Caco-2 (cell line): ENCODE measurements at regions not wholly inside any gene's neighbourhood (a gene's known extent, or its start where the extent isn't known, plus 50 kb on each side); places are given as distances from the start of the nearest gene placed in this dataset.
A peak's percentile ranks its signal among the peaks of the same experiment; 100 is the strongest.

Experiments
- BruUV-seq: library from RNA; stranded (reverse); fragments of 400-500 nt; replicated peaks from 2 replicates; lab custom pipeline; 2021; lab: Mats Ljungman, UMichigan
- CTCF ChIA-PET: fragments of 300-600 bp; sonication (Branson Sonifier 250); formaldehyde crosslinking; loops from one replicate; lab custom pipeline; 2022; ENCODE audit warnings: antibody characterized with exemption; lab: Charles Lee
- POLR2A ChIA-PET: fragments of 300-600 bp; sonication (Branson Sonifier 250); formaldehyde crosslinking; loops from one replicate; lab custom pipeline; 2022; ENCODE audit warnings: antibody characterized with exemption; lab: Charles Lee
- DNase-seq, 2 experiments: peaks; one replicate each; pipeline versions ENCODE4 v3.0.0 to v3.0.0-alpha.2; 2020 to 2022
- H3K27me3 ChIP-seq: replicated peaks from 2 replicates; pipeline ENCODE4 v1.6.0; 2011; ENCODE audit warnings: low read length; ENCODE audit not compliant: control insufficient read depth, insufficient read depth
- H3K36me3 ChIP-seq: 2 replicates; pipeline ENCODE4 v1.5.1; 2011; ENCODE audit warnings: low read length; ENCODE audit not compliant: control insufficient read depth, insufficient read depth
- H3K4me1 ChIP-seq: fragments of 250-450 bp; sonication (Bioruptor Pico); 2 replicates; pipeline ENCODE4 v1.5.1; 2020; ENCODE audit warnings: mild to moderate bottlenecking
- H3K4me3 ChIP-seq: 2 replicates; pipeline ENCODE4 v1.5.1; 2011; ENCODE audit warnings: low read depth, mild to moderate bottlenecking, control low read depth, low read length
- H3K9me3 ChIP-seq: fragments of 250-450 bp; sonication (Bioruptor Pico); 2 replicates; pipeline ENCODE4 v1.5.1; 2020; ENCODE audit warnings: mild to moderate bottlenecking, moderate library complexity
- H3K27ac Mint-ChIP-seq: one replicate; pipeline ENCODE4 v1.8.0; 2022; ENCODE audit warnings: mixed read lengths; ENCODE audit not compliant: unreplicated experiment
- H3K27me3 Mint-ChIP-seq: one replicate; pipeline ENCODE4 v1.8.0; 2022; ENCODE audit warnings: mixed read lengths; ENCODE audit not compliant: insufficient read depth, unreplicated experiment
- H3K36me3 Mint-ChIP-seq: one replicate; pipeline ENCODE4 v1.8.0; 2022; ENCODE audit warnings: mild to moderate bottlenecking, mixed read lengths; ENCODE audit not compliant: insufficient read depth, unreplicated experiment
- H3K4me1 Mint-ChIP-seq: one replicate; pipeline ENCODE4 v1.8.0; 2022; ENCODE audit warnings: low read depth, mixed read lengths; ENCODE audit not compliant: unreplicated experiment
- H3K4me3 Mint-ChIP-seq: one replicate; pipeline ENCODE4 v1.8.0; 2022; ENCODE audit warnings: mild to moderate bottlenecking, moderate library complexity, mixed read lengths; ENCODE audit not compliant: unreplicated experiment
- H3K9me3 Mint-ChIP-seq: one replicate; pipeline ENCODE4 v1.8.0; 2022; ENCODE audit warnings: mixed read lengths; ENCODE audit not compliant: unreplicated experiment
- CTCF ChIP-seq, 2 experiments: fragments of 200-600 bp in 1 of 2; IDR thresholded peaks; 1 replicate in 1 of 2; 2 replicates in 1 of 2; pipeline versions ENCODE4 v1.5.1 to v1.8.0; 2011 to 2022; ENCODE audit warnings: antibody characterized with exemption in 1 of 2, control low read depth in 1 of 2, inconsistent platforms in 1 of 2, low read depth in 1 of 2, low read length in 1 of 2, mild to moderate bottlenecking in 1 of 2, moderate library complexity in 1 of 2; ENCODE audit not compliant: insufficient read depth in 1 of 2, severe bottlenecking in 1 of 2, unreplicated experiment in 1 of 2
- intact Hi-C: fragments of 100-400 bp; cut with micrococcal nuclease; formaldehyde crosslinking; loops from one replicate; pipeline ENCODE4 v1.10.0; 2022; ENCODE audit not compliant: unreplicated experiment

DNA sequence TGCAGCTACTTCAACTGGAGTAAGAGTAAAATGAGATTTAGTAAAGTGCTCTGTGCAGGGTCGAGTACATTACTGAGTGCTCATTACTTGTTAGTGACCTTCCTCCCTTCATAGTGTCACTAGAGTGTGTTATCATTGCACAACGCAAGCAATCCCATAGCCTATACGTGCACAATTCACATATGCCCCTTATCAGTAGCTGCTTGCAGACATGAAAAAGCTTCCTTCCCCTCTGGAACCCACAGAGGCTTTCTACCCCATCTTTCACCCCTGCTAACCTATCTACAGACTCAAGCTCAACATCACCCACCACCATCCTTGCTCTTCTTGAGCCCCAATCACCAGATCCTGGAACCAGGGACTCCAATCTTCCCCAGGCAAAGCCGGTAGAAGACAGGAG lies 59.3 kb downstream of the C7orf25 start:
- Histone ChIP-seq H3K9me3 (no peaks in the 10 kb centered on the region), H3K36me3 (no peaks in the 10 kb centered on the region), H3K4me3 (no peak overlapping the region), H3K4me1 (peaks cover under 1% of the 10 kb centered on the region; the same call in 1 of the 2 replicates), H3K27me3 (no peaks in the 10 kb centered on the region; the same call in 1 of the 2 replicates)
- no peak for DNase-seq
- intact Hi-C loops: no loop called here
- Mint-ChIP-seq H3K9me3 (no peaks in the 10 kb centered on the region), H3K27ac (no peak overlapping the region), H3K4me3 (no peak overlapping the region), H3K36me3 (no peaks in the 10 kb centered on the region), H3K4me1 (no peaks in the 10 kb centered on the region), H3K27me3 (peaks cover 16% of the 10 kb centered on the region)
- ChIA-PET POLR2A (no interaction called here), CTCF (no interaction called here)
- BruUV-seq: no TSS peak
- no peak for TF ChIP-seq CTCF (IDR thresholded peaks at IDR 0.05; ENCODE audit: insufficient read depth in 1 of 2, low read depth in 1 of 2, low read length in 1 of 2, severe bottlenecking in 1 of 2, unreplicated experiment in 1 of 2)

DNA sequence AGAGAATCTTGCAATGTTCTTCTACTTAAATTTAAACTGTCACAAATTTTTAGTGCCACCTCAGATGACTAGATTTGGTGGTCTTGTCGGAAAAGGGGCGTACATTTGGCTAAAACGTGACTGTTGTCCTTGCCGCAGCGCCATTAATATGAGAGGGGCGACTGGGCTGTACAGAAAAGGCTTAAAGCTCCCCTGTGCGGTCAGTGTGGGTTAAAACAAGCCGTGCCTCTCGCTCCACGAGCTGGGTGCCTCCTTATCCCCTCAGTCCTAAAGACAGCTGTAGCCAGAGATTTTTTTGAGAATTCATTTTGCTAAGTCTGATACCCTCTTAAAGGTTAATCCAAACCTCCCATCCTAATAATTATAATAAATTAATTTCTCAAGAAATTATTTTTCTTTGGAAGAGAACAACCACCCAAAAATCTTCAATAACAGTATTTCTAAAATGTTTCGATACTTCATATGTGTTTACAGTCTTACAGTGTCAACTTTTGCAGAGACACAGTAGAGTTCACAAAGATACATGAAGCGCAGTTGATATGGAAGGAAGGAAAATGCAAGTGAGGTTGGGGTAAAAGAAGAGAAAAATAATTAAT lies 68.6 kb downstream of the C7orf25 start:
- Histone ChIP-seq H3K9me3 (no peaks in the 10 kb centered on the region), H3K27me3 (no peaks in the 10 kb centered on the region; the same call in 1 of the 2 replicates), H3K4me3 (no peak overlapping the region), H3K4me1 (no peaks in the 10 kb centered on the region), H3K36me3 (no peaks in the 10 kb centered on the region)
- no peaks in the 10 kb centered on the region for H3K36me3 Mint-ChIP-seq
- POLR2A ChIA-PET: no interaction called here
- DNase-seq: peak; percentile 41 to 44
- BruUV-seq: no TSS peak
- no peak overlapping the region for H3K27ac Mint-ChIP-seq
- no peaks in the 10 kb centered on the region for H3K4me1 Mint-ChIP-seq
- peaks cover 13% of the 10 kb centered on the region for H3K27me3 Mint-ChIP-seq
- H3K9me3 Mint-ChIP-seq: no peaks in the 10 kb centered on the region
- intact Hi-C loops: loop anchor here (1.0 to 10.0 kb wide), 2 partner anchors 149 to 902 kb away; no protein-coding TSS in a partner anchor
- no peak overlapping the region for H3K4me3 Mint-ChIP-seq
- TF ChIP-seq CTCF (IDR thresholded peaks at IDR 0.05; ENCODE audit: insufficient read depth in 1 of 2, low read depth in 1 of 2, low read length in 1 of 2, severe bottlenecking in 1 of 2, unreplicated experiment in 1 of 2): peak; percentile 39 to 56
- CTCF ChIA-PET: interaction anchor here (0.5 to 1.0 kb wide), 6 partner anchors 33 to 902 kb away, joined by 3 to 10 read pairs (median 4); no protein-coding TSS in a partner anchor

GRCh38 chr7:42834676-42835075 lies 77.2 kb downstream of the C7orf25 start:
- Histone ChIP-seq H3K27me3 (no peaks in the 10 kb centered on the region), H3K9me3 (no peaks in the 10 kb centered on the region), H3K4me3 (no peak overlapping the region), H3K4me1 (no peaks in the 10 kb centered on the region), H3K36me3 (no peaks in the 10 kb centered on the region)
- no peak for TF ChIP-seq CTCF (IDR thresholded peaks at IDR 0.05; ENCODE audit: insufficient read depth in 1 of 2, low read depth in 1 of 2, low read length in 1 of 2, severe bottlenecking in 1 of 2, unreplicated experiment in 1 of 2)
- no TSS peak for BruUV-seq
- DNase-seq: no peak
- H3K27ac Mint-ChIP-seq: no peak overlapping the region
- H3K9me3 Mint-ChIP-seq: no peaks in the 10 kb centered on the region
- H3K36me3 Mint-ChIP-seq: no peaks in the 10 kb centered on the region
- H3K27me3 Mint-ChIP-seq: peaks cover 22% of the 10 kb centered on the region
- intact Hi-C loops: loop anchor here (5.0 kb wide), 1 partner anchor 857 kb away; no protein-coding TSS in a partner anchor
- no peak overlapping the region for H3K4me3 Mint-ChIP-seq
- ChIA-PET CTCF (no interaction called here), POLR2A (no interaction called here)
- H3K4me1 Mint-ChIP-seq: no peaks in the 10 kb centered on the region
